Type B pancreatic cell (in vitro differentiated cells): ENCODE measurements at regions not wholly inside any gene's neighbourhood (a gene's known extent, or its start where the extent isn't known, plus 50 kb on each side); places are given as distances from the start of the nearest gene placed in this dataset.

Experiments
- DNase-seq: peaks from one replicate; pipeline ENCODE4 v3.0.0; 2021; ENCODE audit warnings: mixed read lengths; ENCODE audit not compliant: unreplicated experiment; ENCODE audit errors: extremely low spot score
- H3K27ac Mint-ChIP-seq: 2 replicates; pipeline ENCODE4 v1.8.0; 2021; ENCODE audit warnings: mild to moderate bottlenecking, mixed read lengths
- H3K27me3 Mint-ChIP-seq: 2 replicates; pipeline ENCODE4 v1.8.0; 2021; ENCODE audit warnings: mixed read lengths
- H3K36me3 Mint-ChIP-seq: 2 replicates; pipeline ENCODE4 v1.8.0; 2021; ENCODE audit warnings: mixed read lengths
- H3K4me1 Mint-ChIP-seq: one replicate; pipeline ENCODE4 v1.8.0; 2021; ENCODE audit warnings: mixed read lengths; ENCODE audit not compliant: unreplicated experiment
- H3K4me3 Mint-ChIP-seq: 2 replicates; pipeline ENCODE4 v1.8.0; 2021; ENCODE audit warnings: mild to moderate bottlenecking, mixed read lengths
- H3K9me3 Mint-ChIP-seq: 2 replicates; pipeline ENCODE4 v1.8.0; 2021; ENCODE audit warnings: mixed read lengths
- TF ChIP-seq, protein P1 (sequence below): fragments of 200-600 bp; sonication (generic); conservative IDR thresholded peaks from 2 replicates; pipeline ENCODE4 v1.5.0; 2021; ENCODE audit warnings: antibody characterized with exemption, mild to moderate bottlenecking

DNA sequence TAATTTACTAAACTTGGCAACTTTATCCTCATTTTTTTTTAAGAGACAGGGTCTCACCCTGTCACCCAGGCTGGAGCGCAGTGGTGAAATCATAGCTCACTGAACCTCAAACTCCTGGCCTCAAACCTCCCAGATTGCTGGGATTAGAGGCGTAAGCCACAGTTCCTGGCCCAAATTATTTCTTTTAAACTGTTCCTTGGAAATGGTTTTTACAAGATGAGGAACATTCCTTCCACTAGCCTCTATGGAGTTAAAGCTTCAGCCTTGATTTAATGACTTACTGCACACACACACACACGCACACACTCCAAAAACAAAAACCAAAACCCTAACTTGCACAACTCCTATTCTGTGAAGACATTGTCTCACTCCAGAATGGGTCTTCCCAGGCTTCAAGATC is 77.2 kb upstream of the TARS1 start:
- peaks cover 4% of the 10 kb centered on the region for H3K9me3 Mint-ChIP-seq
- TF ChIP-seq, protein P1, sequence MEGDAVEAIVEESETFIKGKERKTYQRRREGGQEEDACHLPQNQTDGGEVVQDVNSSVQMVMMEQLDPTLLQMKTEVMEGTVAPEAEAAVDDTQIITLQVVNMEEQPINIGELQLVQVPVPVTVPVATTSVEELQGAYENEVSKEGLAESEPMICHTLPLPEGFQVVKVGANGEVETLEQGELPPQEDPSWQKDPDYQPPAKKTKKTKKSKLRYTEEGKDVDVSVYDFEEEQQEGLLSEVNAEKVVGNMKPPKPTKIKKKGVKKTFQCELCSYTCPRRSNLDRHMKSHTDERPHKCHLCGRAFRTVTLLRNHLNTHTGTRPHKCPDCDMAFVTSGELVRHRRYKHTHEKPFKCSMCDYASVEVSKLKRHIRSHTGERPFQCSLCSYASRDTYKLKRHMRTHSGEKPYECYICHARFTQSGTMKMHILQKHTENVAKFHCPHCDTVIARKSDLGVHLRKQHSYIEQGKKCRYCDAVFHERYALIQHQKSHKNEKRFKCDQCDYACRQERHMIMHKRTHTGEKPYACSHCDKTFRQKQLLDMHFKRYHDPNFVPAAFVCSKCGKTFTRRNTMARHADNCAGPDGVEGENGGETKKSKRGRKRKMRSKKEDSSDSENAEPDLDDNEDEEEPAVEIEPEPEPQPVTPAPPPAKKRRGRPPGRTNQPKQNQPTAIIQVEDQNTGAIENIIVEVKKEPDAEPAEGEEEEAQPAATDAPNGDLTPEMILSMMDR = no peak
- H3K27ac Mint-ChIP-seq = no peak overlapping the region
- H3K4me1 Mint-ChIP-seq = peaks cover 13% of the 10 kb centered on the region
- DNase-seq = no peak
- no peaks in the 10 kb centered on the region for H3K27me3 Mint-ChIP-seq
- no peak overlapping the region for H3K4me3 Mint-ChIP-seq
- peaks cover 9% of the 10 kb centered on the region for H3K36me3 Mint-ChIP-seq

DNA sequence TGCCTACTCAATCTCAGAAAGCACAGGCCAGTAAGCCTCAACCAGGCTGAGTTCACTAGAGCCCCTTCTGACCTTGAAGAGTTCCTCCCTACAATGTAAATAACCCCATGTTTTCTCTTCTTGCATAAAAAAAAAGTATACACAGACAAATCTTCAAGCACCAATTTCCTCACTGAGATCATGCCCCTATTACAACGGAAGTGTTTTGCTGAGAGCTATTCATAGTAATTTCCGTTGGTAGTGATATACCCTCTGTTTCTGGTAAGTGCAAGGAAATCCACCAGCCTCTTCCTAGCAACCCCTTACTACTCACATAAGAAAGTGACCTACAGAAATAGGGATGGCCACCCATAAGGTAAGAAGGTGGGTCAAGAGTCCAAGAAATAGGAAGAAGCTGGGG is 76.4 kb upstream of the TARS1 start:
- Mint-ChIP-seq H3K27me3 (no peaks in the 10 kb centered on the region), H3K36me3 (peaks cover 4% of the 10 kb centered on the region), H3K27ac (no peak overlapping the region), H3K9me3 (peaks cover 4% of the 10 kb centered on the region), H3K4me3 (no peak overlapping the region), H3K4me1 (peaks cover 16% of the 10 kb centered on the region)
- DNase-seq = no peak
- TF ChIP-seq, protein P1 = no peak

DNA sequence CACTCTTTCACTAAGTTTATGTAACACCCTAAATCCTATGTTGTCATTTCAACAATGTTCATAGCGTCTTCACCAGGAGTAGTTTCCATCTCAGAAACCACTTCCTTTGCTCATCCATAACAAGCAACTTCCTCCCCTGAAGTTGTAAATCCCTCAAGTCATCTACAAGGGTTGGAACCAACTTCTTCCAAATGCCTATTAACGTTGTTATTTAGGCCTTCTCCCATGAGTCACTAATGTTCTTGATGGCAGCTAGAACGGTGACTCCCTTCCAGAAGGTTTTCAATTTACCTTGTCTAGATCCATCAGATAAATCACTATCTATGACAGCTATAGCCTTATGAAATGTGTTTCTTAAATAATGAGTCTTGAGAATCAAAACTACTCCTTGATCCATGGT is 73.3 kb upstream of the TARS1 start:
- no peak overlapping the region for H3K27ac Mint-ChIP-seq
- H3K36me3 Mint-ChIP-seq = peaks cover 9% of the 10 kb centered on the region
- H3K9me3 Mint-ChIP-seq = peaks cover 4% of the 10 kb centered on the region
- no peak for DNase-seq
- H3K4me3 Mint-ChIP-seq = no peak overlapping the region
- no peaks in the 10 kb centered on the region for H3K27me3 Mint-ChIP-seq
- peaks cover 32% of the 10 kb centered on the region for H3K4me1 Mint-ChIP-seq
- TF ChIP-seq, protein P1 = no peak

DNA sequence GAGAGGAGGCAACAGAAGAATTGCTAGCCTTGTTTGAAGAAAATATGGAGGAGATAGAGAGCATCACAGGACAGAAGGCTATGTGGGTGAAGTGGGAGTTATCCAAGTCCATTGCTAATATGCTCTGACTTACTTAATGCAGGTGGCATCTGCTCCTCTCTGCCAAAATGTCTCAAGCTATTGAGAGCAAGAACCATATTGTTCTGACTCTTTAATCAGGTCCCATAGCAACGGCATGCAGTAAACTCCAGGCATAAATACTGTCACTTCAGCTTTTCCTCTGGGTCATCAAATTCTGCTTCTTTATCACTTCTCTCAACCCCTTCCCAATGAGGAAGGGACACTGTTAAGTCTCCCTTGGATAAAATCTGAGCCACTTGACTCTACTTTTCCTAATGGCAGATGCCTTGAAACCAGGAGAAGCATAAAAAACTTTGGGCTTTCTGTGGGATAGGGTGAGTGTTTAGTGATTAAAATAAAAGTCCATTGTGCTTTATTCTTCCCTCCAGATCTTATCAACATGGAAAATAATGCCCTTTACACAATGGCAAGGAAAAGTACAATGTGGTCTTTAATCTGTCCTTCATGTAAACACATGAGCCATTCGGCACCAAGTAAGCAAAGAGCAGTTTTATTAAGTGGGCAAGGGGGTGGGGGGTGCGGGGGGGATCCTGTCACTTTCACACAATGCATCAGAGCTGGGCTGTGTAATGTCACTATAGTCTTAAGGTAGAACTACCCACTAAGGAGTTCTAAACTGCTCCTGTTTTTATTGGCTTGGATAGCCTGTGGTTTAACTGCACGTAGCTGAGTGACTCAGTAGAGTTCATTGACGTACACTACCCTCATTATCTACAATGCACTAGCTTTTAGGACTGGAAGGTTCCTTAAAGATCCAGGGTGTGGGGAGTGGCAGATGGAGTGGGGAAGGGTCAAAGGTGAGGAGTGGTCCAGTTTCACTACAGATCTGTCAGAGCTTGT is 71.0 kb upstream of the TARS1 start:
- no peak for DNase-seq
- no peak overlapping the region for H3K4me3 Mint-ChIP-seq
- H3K36me3 Mint-ChIP-seq = peaks cover 9% of the 10 kb centered on the region
- TF ChIP-seq, protein P1 = no peak
- H3K9me3 Mint-ChIP-seq = peaks cover 4% of the 10 kb centered on the region
- H3K27me3 Mint-ChIP-seq = no peaks in the 10 kb centered on the region
- H3K4me1 Mint-ChIP-seq = peaks cover 25% of the 10 kb centered on the region
- H3K27ac Mint-ChIP-seq = no peak overlapping the region

DNA sequence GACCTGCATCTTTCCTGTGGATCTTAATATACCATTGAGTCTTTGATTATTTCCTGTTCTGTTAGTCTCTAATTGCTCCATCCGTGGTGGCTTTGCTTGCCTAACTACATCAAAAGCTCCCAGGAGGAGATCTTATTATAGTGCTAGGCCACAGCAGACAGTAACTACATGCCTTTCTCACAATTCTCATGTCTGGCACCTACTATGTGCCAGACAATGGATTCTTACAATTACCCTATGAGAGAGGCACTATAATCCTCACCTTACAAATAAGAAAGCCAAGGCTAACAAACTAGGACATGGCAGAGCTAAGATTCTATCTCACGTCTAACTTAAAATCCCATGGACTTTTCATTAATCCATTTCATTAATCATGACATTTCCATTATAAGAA is 70.3 kb upstream of the TARS1 start:
- TF ChIP-seq, protein P1 = no peak
- no peak overlapping the region for H3K27ac Mint-ChIP-seq
- DNase-seq = no peak
- no peaks in the 10 kb centered on the region for H3K27me3 Mint-ChIP-seq
- no peak overlapping the region for H3K4me3 Mint-ChIP-seq
- H3K9me3 Mint-ChIP-seq = peaks cover 4% of the 10 kb centered on the region
- peaks cover 25% of the 10 kb centered on the region for H3K4me1 Mint-ChIP-seq
- peaks cover 9% of the 10 kb centered on the region for H3K36me3 Mint-ChIP-seq
